GM23248 (cell line): ENCODE measurements at regions not wholly inside any gene's neighbourhood (a gene's known extent, or its start where the extent isn't known, plus 50 kb on each side); places are given as distances from the start of the nearest gene placed in this dataset.

Experiments
- EZH2 ChIP-seq: fragments of 200-600 bp; sonication (generic); IDR thresholded peaks from 2 replicates; pipeline ENCODE4 v1.6.1; 2018; ENCODE audit warnings: antibody characterized with exemption, mild to moderate bottlenecking; ENCODE audit not compliant: insufficient read depth, poor library complexity, severe bottlenecking
- EZH2phosphoT487 ChIP-seq: fragments of 200-600 bp; sonication (generic); IDR thresholded peaks from 2 replicates; pipeline ENCODE4 v1.6.1; 2018; ENCODE audit warnings: antibody characterized with exemption, moderate library complexity, mild to moderate bottlenecking, low read depth; ENCODE audit not compliant: insufficient read depth

- TF ChIP-seq EZH2 (no peak), EZH2phosphoT487 (no peak)
Observed at GRCh38 chr1:115491298-115492018, 150.3 kb upstream of the VANGL1 start.
